K562 (cell line): ENCODE measurements at regions not wholly inside any gene's neighbourhood (a gene's known extent, or its start where the extent isn't known, plus 50 kb on each side); places are given as distances from the start of the nearest gene placed in this dataset.

Experiments used
- ATAC-seq: fragments of 200-7000 bp; cut with Tn5 transposase; 3 replicates; pipeline ENCODE4 v1.9.1; 2020; ENCODE audit warnings: moderate library complexity
- BruUV-seq: library from RNA; stranded (reverse); fragments of 400-500 nt; replicated peaks from 2 replicates; lab custom pipeline; 2021; lab: Mats Ljungman, UMichigan
- CTCF ChIA-PET: fragments of 300-600 bp; formaldehyde crosslinking; extraction: SDS; loops from one replicate; lab custom pipeline; 2021; ENCODE audit warnings: low intra/inter-chr PET ratio; lab: Yijun Ruan, JAX
- POLR2A ChIA-PET: fragments of 300-600, 350-650 bp; sonication (Branson Sonifier 250); formaldehyde crosslinking; extraction: SDS; loops from one replicate; lab custom pipeline; 2021; ENCODE audit warnings: antibody characterized with exemption, inconsistent platforms; lab: Yijun Ruan, JAX
- DNase-seq, 4 experiments: peaks; one replicate each; pipeline versions ENCODE4 v3.0.0 to v3.0.0-alpha.2; 2011 to 2018; ENCODE audit warnings: low spot score in 3 of 4, mixed read lengths in 3 of 4; ENCODE audit errors: extremely low read depth in 1 of 4
- FAIRE-seq: peaks from 2 replicates; lab custom pipeline; 2011; peaks lifted over from hg19 to GRCh38; lab: Jason Lieb, UNC
- H2AFZ ChIP-seq: 2 replicates; pipeline ENCODE4 v1.6.0; 2011; ENCODE audit warnings: low read depth, low read length, control low read depth, inconsistent platforms
- H3K27ac ChIP-seq: fragments of 200-600 bp; 3 replicates; pipeline ENCODE4 v1.8.0; 2011; ENCODE audit warnings: low read depth, mild to moderate bottlenecking, control low read depth, inconsistent platforms, low read length, moderate library complexity, mixed read lengths; ENCODE audit errors: extremely low read depth
- H3K27me3 ChIP-seq, 2 experiments: fragments of 300-600 bp in 1 of 2; 2 replicates in 1 of 2; 3 replicates in 1 of 2; pipeline versions ENCODE4 v1.6.0 to v1.8.0; 2011; ENCODE audit warnings: inconsistent platforms in 2 of 2, low read length in 2 of 2, mild to moderate bottlenecking in 1 of 2, mixed read lengths in 1 of 2, moderate library complexity in 1 of 2; ENCODE audit not compliant: control insufficient read depth in 2 of 2, insufficient read depth in 2 of 2
- H3K36me3 ChIP-seq: fragments of 300-600 bp; 3 replicates; pipeline ENCODE4 v1.8.0; 2011; ENCODE audit warnings: mild to moderate bottlenecking, low read length, inconsistent platforms; ENCODE audit not compliant: control insufficient read depth, insufficient read depth
- H3K4me1 ChIP-seq, 2 experiments: fragments of 200-600 bp in 1 of 2; replicated peaks in 1 of 2; 2 replicates in 1 of 2; 3 replicates in 1 of 2; pipeline versions ENCODE4 v1.5.1 to v1.8.0; 2011; ENCODE audit warnings: inconsistent platforms in 2 of 2, low read length in 2 of 2, mild to moderate bottlenecking in 1 of 2, mixed read lengths in 1 of 2, moderate library complexity in 1 of 2; ENCODE audit not compliant: control insufficient read depth in 2 of 2, insufficient read depth in 2 of 2
- H3K4me2 ChIP-seq: 2 replicates; pipeline ENCODE4 v1.6.1; 2011; ENCODE audit warnings: low read length, control low read depth, inconsistent platforms, mixed read lengths; ENCODE audit not compliant: insufficient read depth
- H3K4me3 ChIP-seq: fragments of 200-600 bp; sonication (generic), shearing (Covaris generic); 2 replicates; pipeline ENCODE4 v1.5.1; 2016; ENCODE audit warnings: control low read depth, inconsistent platforms
- H3K79me2 ChIP-seq: fragments of 200-600 bp; 3 replicates; pipeline ENCODE4 v1.8.0; 2011; ENCODE audit warnings: low read length, inconsistent platforms; ENCODE audit not compliant: control insufficient read depth, insufficient read depth
- H3K9ac ChIP-seq, 2 experiments: 2 replicates each; pipeline versions ENCODE4 v1.6.0 to v1.6.1; 2011; ENCODE audit warnings: low read depth in 2 of 2, low read length in 2 of 2, control low read depth in 1 of 2, inconsistent platforms in 1 of 2, mild to moderate bottlenecking in 1 of 2, mixed read lengths in 1 of 2; ENCODE audit not compliant: insufficient read depth in 1 of 2
- H3K9me1 ChIP-seq: one replicate; pipeline ENCODE4 v1.6.0; 2011; ENCODE audit warnings: inconsistent platforms, mild to moderate bottlenecking, low read length, moderate library complexity; ENCODE audit not compliant: control insufficient read depth, insufficient read depth
- H3K9me3 ChIP-seq: replicated peaks from 2 replicates; pipeline ENCODE4 v1.5.1; 2011; ENCODE audit warnings: low read depth, low read length, inconsistent platforms; ENCODE audit not compliant: control insufficient read depth, insufficient read depth
- H4K20me1 ChIP-seq: replicated peaks from 2 replicates; pipeline ENCODE4 v1.6.1; 2011; ENCODE audit warnings: low read length, inconsistent platforms, mixed read lengths; ENCODE audit not compliant: control insufficient read depth, insufficient read depth
- BACH1 ChIP-seq: fragments of 200-800 bp; sonication (Bioruptor generic); IDR thresholded peaks from 2 replicates; pipeline ENCODE4 v1.6.1; 2016; ENCODE audit warnings: missing genetic modification characterization, missing compliant biosample characterization
- CREB1 ChIP-seq, 2 experiments: sonication (generic) in 1 of 2; formaldehyde crosslinking in 1 of 2; IDR thresholded peaks; 2 replicates each; pipeline versions ENCODE4 v1.6.1 to v1.8.0; 2012 to 2022; ENCODE audit warnings: inconsistent platforms in 1 of 2, mild to moderate bottlenecking in 1 of 2, missing genetic modification reagents in 1 of 2, moderate library complexity in 1 of 2
- HSF4 ChIP-seq: fragments of 250-450 bp; sonication (Bioruptor Pico); IDR thresholded peaks from 2 replicates; pipeline ENCODE4 v2.1.2; 2022; ENCODE audit warnings: mild to moderate bottlenecking, moderate library complexity, borderline replicate concordance
- ILF3 ChIP-seq: fragments of 450-650 bp; IDR thresholded peaks from 2 replicates; pipeline ENCODE4 v1.6.1; 2018; ENCODE audit warnings: antibody characterized with exemption, mild to moderate bottlenecking, moderate library complexity, borderline replicate concordance
- MTA3 ChIP-seq: fragments of 450-650 bp; formaldehyde crosslinking; IDR thresholded peaks from 2 replicates; pipeline ENCODE4 v1.6.1; 2017; ENCODE audit warnings: mild to moderate bottlenecking, borderline replicate concordance
- NR4A1 ChIP-seq, 2 experiments: fragments of 250-450 bp in 1 of 2; fragments of 450-650 bp in 1 of 2; sonication (Bioruptor Pico) in 1 of 2; IDR thresholded peaks; 2 replicates each; pipeline versions ENCODE4 v1.4.0 to v1.6.1; 2016 to 2020; ENCODE audit warnings: mild to moderate bottlenecking in 2 of 2, missing compliant biosample characterization in 1 of 2, missing genetic modification characterization in 1 of 2, moderate library complexity in 1 of 2
- SP1 ChIP-seq: sonication (generic); formaldehyde crosslinking; IDR thresholded peaks from 2 replicates; pipeline ENCODE4 v1.8.1; 2022; ENCODE audit warnings: mild to moderate bottlenecking, missing genetic modification reagents
- STAG1 ChIP-seq: sonication (generic); formaldehyde crosslinking; IDR thresholded peaks from 2 replicates; pipeline ENCODE4 v1.5.0; 2020; ENCODE audit warnings: missing genetic modification reagents, borderline replicate concordance
- SUPT5H ChIP-seq: fragments of 450-650 bp; IDR thresholded peaks from 2 replicates; pipeline ENCODE4 v1.6.1; 2016
- ZBED1 ChIP-seq: IDR thresholded peaks from 2 replicates; pipeline ENCODE4 v1.6.1; 2014
- ZBTB1 ChIP-seq: sonication (generic); formaldehyde crosslinking; IDR thresholded peaks from 2 replicates; pipeline ENCODE4 v1.8.1; 2023; ENCODE audit warnings: missing genetic modification reagents, low read depth, mild to moderate bottlenecking, borderline replicate concordance
- ZC3H8 ChIP-seq: fragments of 450-650 bp; IDR thresholded peaks from 2 replicates; pipeline ENCODE4 v1.6.1; 2017
- ZFP30 ChIP-seq: fragments of 250-450 bp; sonication (Bioruptor Pico); IDR thresholded peaks from 2 replicates; pipeline ENCODE4 v1.8.0; 2022; ENCODE audit warnings: moderate library complexity, mild to moderate bottlenecking, inconsistent platforms, borderline replicate concordance
- ZNF766 ChIP-seq: fragments of 200-800 bp; sonication (Bioruptor generic); conservative IDR thresholded peaks from 2 replicates; pipeline ENCODE4 v1.6.1; 2016; ENCODE audit warnings: missing genetic modification characterization, missing compliant biosample characterization
- WGBS: fragments of 100-300 bp; shearing (Covaris generic); methylation state at CpG from one replicate; pipeline ENCODE4 v1.1.6; 2016; ENCODE audit warnings: low coverage, mixed read lengths; ENCODE audit not compliant: insufficient coverage; ENCODE audit errors: missing lambda C conversion rate; 5-methylcytosine and 5-hydroxymethylcytosine counted together
- in situ Hi-C: fragments of 300-500 bp; cut with MboI; formaldehyde crosslinking; loops from 4 replicates; pipeline ENCODE4 v1.15.0; 2018; ENCODE audit warnings: inconsistent platforms, mixed read lengths
- intact Hi-C: fragments of 100-400 bp; cut with micrococcal nuclease; formaldehyde crosslinking; loops from 2 replicates; pipeline ENCODE4 v1.14.2; 2022
- TF ChIP-seq, protein P1 (sequence below): fragments of 450-650 bp; formaldehyde crosslinking; conservative IDR thresholded peaks from 2 replicates; pipeline ENCODE4 v1.4.0; 2022; ENCODE audit warnings: mild to moderate bottlenecking, missing genetic modification characterization
- TF ChIP-seq, protein P2 (sequence below), 2 experiments: fragments of 450-650 bp in 1 of 2; sonication (generic) in 1 of 2; formaldehyde crosslinking in 1 of 2; IDR thresholded peaks in 1 of 2; conservative IDR thresholded peaks in 1 of 2; 2 replicates each; pipeline versions ENCODE4 v1.6.1 to v1.8.1; 2016 to 2023; ENCODE audit warnings: mild to moderate bottlenecking in 2 of 2, moderate library complexity in 2 of 2, inconsistent platforms in 1 of 2, missing genetic modification reagents in 1 of 2

DNA sequence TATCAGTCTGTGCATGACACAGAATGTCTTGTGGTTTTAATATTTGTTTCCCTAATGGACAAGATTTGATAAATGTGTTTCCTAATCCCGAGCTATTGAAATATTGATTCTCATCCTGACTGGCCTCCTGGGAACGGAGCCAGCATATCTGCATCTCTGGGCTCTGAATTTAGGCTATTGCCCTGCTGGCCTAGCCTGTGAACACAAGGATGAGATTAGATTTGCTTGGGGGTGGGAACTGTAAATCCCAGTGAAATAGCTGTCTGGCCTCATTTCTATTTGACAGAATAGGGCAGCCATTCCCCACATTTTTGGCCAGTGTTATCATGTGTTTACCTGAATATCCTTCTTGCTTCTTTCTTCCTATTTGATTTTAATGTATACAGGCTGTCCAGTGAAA is 198.4 kb upstream of the SOX4 start:
- no peak overlapping the region for H2AFZ ChIP-seq
- H3K9ac ChIP-seq = no peak overlapping the region
- H3K4me1 ChIP-seq = no peaks in the 10 kb centered on the region
- no peaks in the 10 kb centered on the region for H4K20me1 ChIP-seq
- no TSS peak for BruUV-seq
- no peak for TF ChIP-seq ZC3H8
- TF ChIP-seq, all 486 proteins: peak for 0
- Histone ChIP-seq H3K9me1 (no peaks in the 10 kb centered on the region), H3K36me3 (no peaks in the 10 kb centered on the region), H3K79me2 (no peaks in the 10 kb centered on the region), H3K9me3 (no peaks in the 10 kb centered on the region), H3K27ac (no peak overlapping the region), H3K4me2 (no peak overlapping the region), H3K4me3 (no peak overlapping the region), H3K27me3 (peaks cover 0 to 7% of the 10 kb centered on the region in 2 experiments; a peak in 2 of 5 replicates)
- FAIRE-seq = no peak
- DNase-seq = no peak
- intact Hi-C loops = no loop called here
- WGBS = 0% methylated on average over 2 of the region's 2 CpGs
- ATAC-seq = no peak
- POLR2A ChIA-PET = no interaction called here
- in situ Hi-C loops = no loop called here
- CTCF ChIA-PET = no interaction called here

DNA sequence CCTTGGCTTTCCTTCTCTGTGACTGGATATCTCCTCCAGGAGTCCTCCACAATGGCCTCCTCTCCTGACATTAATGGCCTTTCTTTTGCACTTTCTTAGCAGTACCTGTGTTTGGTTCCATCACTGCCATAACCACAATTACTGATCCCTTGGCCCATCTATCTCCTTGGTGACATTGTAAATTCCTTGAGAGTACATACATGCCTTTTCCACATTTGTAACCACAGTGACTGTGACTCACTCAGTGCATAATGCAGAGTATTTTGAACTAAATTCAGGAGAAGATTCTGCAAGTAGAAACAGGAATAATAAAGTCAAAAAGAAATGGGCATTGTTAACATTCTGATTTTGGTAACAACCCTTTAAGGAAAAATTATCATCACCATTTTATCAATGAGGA is 197.2 kb upstream of the SOX4 start:
- H3K36me3 ChIP-seq = no peaks in the 10 kb centered on the region
- H3K4me2 ChIP-seq = no peak overlapping the region
- H3K79me2 ChIP-seq = no peaks in the 10 kb centered on the region
- H4K20me1 ChIP-seq = no peaks in the 10 kb centered on the region
- no peak overlapping the region for H3K4me3 ChIP-seq
- H3K9ac ChIP-seq = no peak overlapping the region
- no peaks in the 10 kb centered on the region for H3K4me1 ChIP-seq
- POLR2A ChIA-PET = no interaction called here
- CTCF ChIA-PET = no interaction called here
- no peak overlapping the region for H2AFZ ChIP-seq
- intact Hi-C loops = no loop called here
- in situ Hi-C loops = no loop called here
- DNase-seq (no peak), ATAC-seq (no peak), FAIRE-seq (no peak)
- H3K9me3 ChIP-seq = no peaks in the 10 kb centered on the region
- H3K27ac ChIP-seq = no peak overlapping the region
- no peaks in the 10 kb centered on the region for H3K9me1 ChIP-seq
- peaks cover 0 to 11% of the 10 kb centered on the region in 2 experiments; a peak in 1 of 5 replicates for H3K27me3 ChIP-seq
- no TSS peak for BruUV-seq
- TF ChIP-seq ZNF766 (CRISPR knock-in tag) (no peak), MTA3 (no peak), ZBED1 (no peak), STAG1 (CRISPR knock-in tag) (no peak), ZFP30 (no peak), ILF3 (no peak), BACH1 (tag) (no peak), CREB1 (IDR thresholded peaks at IDR 0.05) (no peak), CREB1 (CRISPR knock-in tag; IDR thresholded peaks at IDR 0.05) (no peak), HSF4 (CRISPR knock-in tag) (no peak), ZBTB1 (CRISPR knock-in tag) (no peak), SUPT5H (no peak), SP1 (CRISPR knock-in tag) (no peak), NR4A1 (CRISPR knock-in tag; IDR thresholded peaks at IDR 0.05) (no peak), NR4A1 (tag; IDR thresholded peaks at IDR 0.05) (no peak)
- TF ChIP-seq, protein P1, sequence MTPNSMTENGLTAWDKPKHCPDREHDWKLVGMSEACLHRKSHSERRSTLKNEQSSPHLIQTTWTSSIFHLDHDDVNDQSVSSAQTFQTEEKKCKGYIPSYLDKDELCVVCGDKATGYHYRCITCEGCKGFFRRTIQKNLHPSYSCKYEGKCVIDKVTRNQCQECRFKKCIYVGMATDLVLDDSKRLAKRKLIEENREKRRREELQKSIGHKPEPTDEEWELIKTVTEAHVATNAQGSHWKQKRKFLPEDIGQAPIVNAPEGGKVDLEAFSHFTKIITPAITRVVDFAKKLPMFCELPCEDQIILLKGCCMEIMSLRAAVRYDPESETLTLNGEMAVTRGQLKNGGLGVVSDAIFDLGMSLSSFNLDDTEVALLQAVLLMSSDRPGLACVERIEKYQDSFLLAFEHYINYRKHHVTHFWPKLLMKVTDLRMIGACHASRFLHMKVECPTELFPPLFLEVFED = no peak
- TF ChIP-seq, protein P2, sequence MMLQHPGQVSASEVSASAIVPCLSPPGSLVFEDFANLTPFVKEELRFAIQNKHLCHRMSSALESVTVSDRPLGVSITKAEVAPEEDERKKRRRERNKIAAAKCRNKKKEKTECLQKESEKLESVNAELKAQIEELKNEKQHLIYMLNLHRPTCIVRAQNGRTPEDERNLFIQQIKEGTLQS (IDR thresholded peaks at IDR 0.05) = no peak
- TF ChIP-seq, protein P2 (CRISPR knock-in tag; conservative IDR thresholded peaks at IDR 0.05) = no peak
